22Rv1 (cell line): ENCODE measurements at regions not wholly inside any gene's neighbourhood (a gene's known extent, or its start where the extent isn't known, plus 50 kb on each side); places are given as distances from the start of the nearest gene placed in this dataset.

Experiments
- ZFX ChIP-seq: fragments of 450-650 bp; IDR thresholded peaks from 2 replicates; pipeline ENCODE4 v1.6.1; 2017; ENCODE audit warnings: antibody characterized with exemption, borderline replicate concordance
- TF ChIP-seq, protein P1 (sequence below): fragments of 450-650 bp; IDR thresholded peaks from 2 replicates; pipeline ENCODE4 v1.5.1; 2017; ENCODE audit warnings: mild to moderate bottlenecking

GRCh38 chr9:80804873-80805272, 884.5 kb downstream of the TLE1 start:
- TF ChIP-seq, protein P1, sequence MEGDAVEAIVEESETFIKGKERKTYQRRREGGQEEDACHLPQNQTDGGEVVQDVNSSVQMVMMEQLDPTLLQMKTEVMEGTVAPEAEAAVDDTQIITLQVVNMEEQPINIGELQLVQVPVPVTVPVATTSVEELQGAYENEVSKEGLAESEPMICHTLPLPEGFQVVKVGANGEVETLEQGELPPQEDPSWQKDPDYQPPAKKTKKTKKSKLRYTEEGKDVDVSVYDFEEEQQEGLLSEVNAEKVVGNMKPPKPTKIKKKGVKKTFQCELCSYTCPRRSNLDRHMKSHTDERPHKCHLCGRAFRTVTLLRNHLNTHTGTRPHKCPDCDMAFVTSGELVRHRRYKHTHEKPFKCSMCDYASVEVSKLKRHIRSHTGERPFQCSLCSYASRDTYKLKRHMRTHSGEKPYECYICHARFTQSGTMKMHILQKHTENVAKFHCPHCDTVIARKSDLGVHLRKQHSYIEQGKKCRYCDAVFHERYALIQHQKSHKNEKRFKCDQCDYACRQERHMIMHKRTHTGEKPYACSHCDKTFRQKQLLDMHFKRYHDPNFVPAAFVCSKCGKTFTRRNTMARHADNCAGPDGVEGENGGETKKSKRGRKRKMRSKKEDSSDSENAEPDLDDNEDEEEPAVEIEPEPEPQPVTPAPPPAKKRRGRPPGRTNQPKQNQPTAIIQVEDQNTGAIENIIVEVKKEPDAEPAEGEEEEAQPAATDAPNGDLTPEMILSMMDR: no peak
- TF ChIP-seq ZFX: no peak
